GM13977 (cell line): ENCODE measurements at regions not wholly inside any gene's neighbourhood (a gene's known extent, or its start where the extent isn't known, plus 50 kb on each side); places are given as distances from the start of the nearest gene placed in this dataset.

ENCODE experiments used
- DNase-seq: peaks from one replicate; pipeline ENCODE4 v3.0.0; 2012; ENCODE audit warnings: low spot score
- in situ Hi-C: fragments of 300-500 bp; cut with MboI; formaldehyde crosslinking; loops from one replicate; pipeline ENCODE4 v1.12.0; 2022; ENCODE audit warnings: low sequenced_read_pairs, low pct_unique_long_range_greater_than_20kb, mixed read lengths, inconsistent platforms; ENCODE audit not compliant: unreplicated experiment
- TF ChIP-seq, protein P1 (sequence below): IDR thresholded peaks from 2 replicates; pipeline ENCODE4 v1.5.1; 2012; ENCODE audit warnings: mild to moderate bottlenecking, control low read depth; ENCODE audit not compliant: insufficient read depth; ENCODE audit errors: extremely low read depth, missing control alignments

GRCh38 chr4:22884157-22884556 lies 191.4 kb downstream of the GBA3 start:
- TF ChIP-seq, protein P1, sequence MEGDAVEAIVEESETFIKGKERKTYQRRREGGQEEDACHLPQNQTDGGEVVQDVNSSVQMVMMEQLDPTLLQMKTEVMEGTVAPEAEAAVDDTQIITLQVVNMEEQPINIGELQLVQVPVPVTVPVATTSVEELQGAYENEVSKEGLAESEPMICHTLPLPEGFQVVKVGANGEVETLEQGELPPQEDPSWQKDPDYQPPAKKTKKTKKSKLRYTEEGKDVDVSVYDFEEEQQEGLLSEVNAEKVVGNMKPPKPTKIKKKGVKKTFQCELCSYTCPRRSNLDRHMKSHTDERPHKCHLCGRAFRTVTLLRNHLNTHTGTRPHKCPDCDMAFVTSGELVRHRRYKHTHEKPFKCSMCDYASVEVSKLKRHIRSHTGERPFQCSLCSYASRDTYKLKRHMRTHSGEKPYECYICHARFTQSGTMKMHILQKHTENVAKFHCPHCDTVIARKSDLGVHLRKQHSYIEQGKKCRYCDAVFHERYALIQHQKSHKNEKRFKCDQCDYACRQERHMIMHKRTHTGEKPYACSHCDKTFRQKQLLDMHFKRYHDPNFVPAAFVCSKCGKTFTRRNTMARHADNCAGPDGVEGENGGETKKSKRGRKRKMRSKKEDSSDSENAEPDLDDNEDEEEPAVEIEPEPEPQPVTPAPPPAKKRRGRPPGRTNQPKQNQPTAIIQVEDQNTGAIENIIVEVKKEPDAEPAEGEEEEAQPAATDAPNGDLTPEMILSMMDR = no peak
- in situ Hi-C loops = no loop called here

DNA sequence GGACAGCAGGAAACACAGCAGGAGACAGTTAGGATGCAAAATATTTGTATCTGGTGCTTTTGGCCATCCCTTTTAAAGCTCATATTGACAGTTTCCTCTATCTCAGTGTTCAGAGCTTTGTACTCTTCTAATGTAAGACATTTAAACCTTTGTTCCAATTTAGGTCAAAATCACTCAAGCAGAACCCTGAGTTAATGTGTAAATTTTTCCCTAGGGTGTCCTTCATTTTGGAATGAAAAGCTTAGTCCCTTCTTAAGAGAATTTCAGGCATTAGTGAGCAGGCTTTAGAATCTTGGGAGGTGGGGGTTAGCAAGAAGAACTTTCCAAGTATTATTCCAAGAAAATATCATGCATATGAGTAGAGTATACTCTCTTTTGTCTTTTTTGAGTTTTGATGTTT lies 188.7 kb downstream of the GBA3 start:
- in situ Hi-C loops = no loop called here
- no peak for DNase-seq
- TF ChIP-seq, protein P1 = no peak

More at GRCh38 chr4:22884157-22884556, 191.4 kb downstream of the GBA3 start:
- no peak for DNase-seq

DNA sequence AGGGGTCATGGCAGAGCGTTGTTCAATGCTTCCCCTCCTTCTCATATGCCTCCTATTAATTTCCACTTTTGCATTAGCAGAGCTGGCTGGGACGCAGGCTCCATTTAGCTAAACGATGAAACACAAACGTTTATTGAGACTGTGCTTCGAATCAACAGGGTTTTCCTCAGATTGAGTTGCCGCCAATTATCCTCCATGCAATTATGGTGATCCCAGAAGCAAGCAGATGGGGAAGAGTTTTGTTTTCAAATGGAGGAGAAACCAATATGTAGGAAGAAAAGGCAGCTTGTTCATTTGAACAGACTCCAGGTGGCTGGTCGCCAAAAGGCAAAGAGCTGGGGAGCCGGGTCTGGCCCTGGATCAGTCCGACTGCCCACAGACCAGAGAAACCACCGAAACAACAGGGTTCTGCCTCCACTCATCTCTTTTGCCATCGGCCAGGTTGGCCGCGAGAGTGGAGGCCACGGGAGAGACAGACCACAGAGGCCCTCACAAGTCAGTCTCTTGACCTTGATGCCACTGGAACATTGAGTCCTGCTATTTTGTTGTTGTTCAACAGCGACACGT lies 184.8 kb downstream of the GBA3 start:
- in situ Hi-C loops = no loop called here
- TF ChIP-seq, protein P1 = no peak
- no peak for DNase-seq

DNA sequence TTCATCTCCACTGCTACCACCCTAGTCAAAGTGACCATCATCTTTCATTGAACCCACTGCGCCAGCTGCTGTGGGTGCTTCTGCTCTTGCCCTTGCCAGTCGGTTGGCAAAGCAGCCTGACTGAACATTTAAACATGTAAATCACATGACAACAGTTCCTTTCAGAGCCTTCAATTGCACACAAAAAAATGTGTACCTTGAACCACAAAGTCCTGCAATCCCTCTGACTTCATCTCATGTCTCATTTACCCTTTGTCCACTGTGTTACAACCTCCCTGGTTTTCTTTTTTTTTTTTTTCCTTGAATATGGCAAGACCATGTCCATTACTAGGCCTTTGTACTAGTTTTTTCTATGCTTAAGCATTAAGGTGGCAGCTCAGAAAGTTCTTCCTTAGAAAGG lies 183.5 kb downstream of the GBA3 start:
- in situ Hi-C loops = no loop called here
- TF ChIP-seq, protein P1 = no peak
- no peak for DNase-seq

GRCh38 chr4:22875587-22876257 lies 183.0 kb downstream of the GBA3 start:
- in situ Hi-C loops = no loop called here
- DNase-seq = no peak
- TF ChIP-seq, protein P1 = no peak

DNA sequence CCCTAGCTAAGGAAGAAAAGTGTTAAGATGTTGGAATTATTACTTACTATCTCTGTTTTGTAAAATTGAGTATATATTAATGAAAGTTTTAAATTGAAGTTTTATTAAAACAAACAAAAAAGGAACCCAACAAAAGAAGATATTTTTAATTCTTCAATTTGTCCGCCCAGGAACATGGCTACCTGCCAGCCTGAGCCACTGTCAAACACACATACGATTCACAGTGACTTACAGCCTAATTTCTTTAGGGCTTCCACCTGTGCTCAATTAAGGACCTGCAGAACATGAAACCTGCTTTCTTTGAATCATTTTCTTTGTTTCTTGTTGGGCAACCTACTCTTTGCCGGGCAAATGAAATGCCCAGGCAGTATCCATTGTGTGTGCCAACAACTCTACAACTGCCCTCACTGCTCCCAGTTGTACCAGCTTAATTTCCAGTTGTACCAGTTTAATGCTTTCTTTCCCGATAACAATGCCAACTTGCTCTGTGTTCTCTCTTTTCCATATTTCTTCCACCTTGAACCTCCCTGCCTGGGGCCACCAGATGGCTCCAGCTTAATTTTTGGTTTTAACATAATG lies 181.7 kb downstream of the GBA3 start:
- in situ Hi-C loops = no loop called here
- TF ChIP-seq, protein P1 = no peak
- no peak for DNase-seq
